SH-SY5Y (cell line): ENCODE measurements at regions not wholly inside any gene's neighbourhood (a gene's known extent, or its start where the extent isn't known, plus 50 kb on each side); places are given as distances from the start of the nearest gene placed in this dataset.

Experiments used
- GATA2 ChIP-seq: IDR thresholded peaks from 2 replicates; pipeline ENCODE4 v1.6.1; 2011; ENCODE audit warnings: mild to moderate bottlenecking, low read depth, low read length
- GATA3 ChIP-seq: IDR thresholded peaks from 2 replicates; pipeline ENCODE4 v1.6.1; 2011; ENCODE audit warnings: low read depth, mild to moderate bottlenecking, low read length, moderate library complexity

- TF ChIP-seq GATA2 (no peak), GATA3 (no peak)
Measured at GRCh38 chr18:77466890-77467289, 217.2 kb downstream of the GALR1 start.

GRCh38 chr18:77469131-77469530 lies 219.5 kb downstream of the GALR1 start:
- TF ChIP-seq GATA2 = no peak
- no peak for TF ChIP-seq GATA3

- TF ChIP-seq GATA3 (no peak), GATA2 (no peak)
Measured at GRCh38 chr18:77470569-77471413, 221.1 kb downstream of the GALR1 start.

- TF ChIP-seq GATA3 (no peak), GATA2 (no peak)
Measured at GRCh38 chr18:77472509-77472908, 222.9 kb downstream of the GALR1 start.

GRCh38 chr18:77478646-77479442 lies 229.2 kb downstream of the GALR1 start:
- TF ChIP-seq GATA3 (no peak), GATA2 (no peak)

GRCh38 chr18:77481541-77481940 lies 231.9 kb downstream of the GALR1 start:
- TF ChIP-seq GATA3 (no peak), GATA2 (no peak)

- no peak for TF ChIP-seq GATA2
- TF ChIP-seq GATA3 = no peak
Measured at GRCh38 chr18:77482190-77483085, 232.8 kb downstream of the GALR1 start.

GRCh38 chr18:77486985-77487384 lies 237.3 kb downstream of the GALR1 start:
- TF ChIP-seq GATA2 (no peak), GATA3 (no peak)

GRCh38 chr18:77487951-77488740 lies 238.5 kb downstream of the GALR1 start:
- no peak for TF ChIP-seq GATA2
- TF ChIP-seq GATA3 = no peak

GRCh38 chr18:77495079-77495478 lies 245.4 kb downstream of the GALR1 start:
- TF ChIP-seq GATA2 (no peak), GATA3 (no peak)

GRCh38 chr18:77495982-77496690 lies 246.5 kb downstream of the GALR1 start:
- TF ChIP-seq GATA2 = no peak
- TF ChIP-seq GATA3 = no peak

GRCh38 chr18:77501266-77501665 lies 251.6 kb downstream of the GALR1 start:
- TF ChIP-seq GATA3 = no peak
- no peak for TF ChIP-seq GATA2
